ENCODE measurements at regions not wholly inside any gene's neighbourhood (a gene's known extent, or its start where the extent isn't known, plus 50 kb on each side); places are given as distances from the start of the nearest gene placed in this dataset.

DNA sequence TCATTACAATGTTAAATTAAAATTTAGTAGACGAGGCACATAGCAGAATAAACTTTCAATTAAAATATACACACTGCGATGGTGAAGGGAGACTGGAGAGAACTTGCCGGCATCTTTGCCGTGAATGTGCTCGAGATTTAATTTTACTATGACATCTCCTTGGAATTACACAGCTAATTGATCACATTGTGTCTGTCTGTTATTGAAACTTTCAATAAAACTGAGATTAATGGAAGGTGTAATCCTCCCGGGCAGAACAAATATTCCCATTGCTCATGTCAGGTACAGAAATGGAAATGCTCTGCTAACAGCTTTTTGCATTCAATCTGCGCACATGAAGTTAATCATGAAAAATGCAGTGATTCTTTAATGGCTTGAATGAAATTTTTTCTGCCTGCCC, 210.1 kb upstream of the NLRP1 start:
- 86 to 89% methylated on average over 7 of the region's 7 CpGs for WGBS, 2 donors
- Histone ChIP-seq H3K36me3 (no peaks in the 10 kb centered on the region), H3K4me1 (no peaks in the 10 kb centered on the region), H3K9me3 (no peaks in the 10 kb centered on the region), H3K4me3 (replicated peaks in 1 of 3) (no peak overlapping the region), H3K27ac (no peak overlapping the region), H3K27me3 (no peaks in the 10 kb centered on the region)
- no peak for TF ChIP-seq POLR2A (IDR thresholded peaks at IDR 0.05)
- TF ChIP-seq, protein P1, sequence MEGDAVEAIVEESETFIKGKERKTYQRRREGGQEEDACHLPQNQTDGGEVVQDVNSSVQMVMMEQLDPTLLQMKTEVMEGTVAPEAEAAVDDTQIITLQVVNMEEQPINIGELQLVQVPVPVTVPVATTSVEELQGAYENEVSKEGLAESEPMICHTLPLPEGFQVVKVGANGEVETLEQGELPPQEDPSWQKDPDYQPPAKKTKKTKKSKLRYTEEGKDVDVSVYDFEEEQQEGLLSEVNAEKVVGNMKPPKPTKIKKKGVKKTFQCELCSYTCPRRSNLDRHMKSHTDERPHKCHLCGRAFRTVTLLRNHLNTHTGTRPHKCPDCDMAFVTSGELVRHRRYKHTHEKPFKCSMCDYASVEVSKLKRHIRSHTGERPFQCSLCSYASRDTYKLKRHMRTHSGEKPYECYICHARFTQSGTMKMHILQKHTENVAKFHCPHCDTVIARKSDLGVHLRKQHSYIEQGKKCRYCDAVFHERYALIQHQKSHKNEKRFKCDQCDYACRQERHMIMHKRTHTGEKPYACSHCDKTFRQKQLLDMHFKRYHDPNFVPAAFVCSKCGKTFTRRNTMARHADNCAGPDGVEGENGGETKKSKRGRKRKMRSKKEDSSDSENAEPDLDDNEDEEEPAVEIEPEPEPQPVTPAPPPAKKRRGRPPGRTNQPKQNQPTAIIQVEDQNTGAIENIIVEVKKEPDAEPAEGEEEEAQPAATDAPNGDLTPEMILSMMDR (IDR thresholded peaks at IDR 0.05) = no peak
- intact Hi-C loops (cut with DNase I) = no loop called here
- no peak for DNase-seq

- Histone ChIP-seq H3K4me3 (replicated peaks in 1 of 3) (no peak overlapping the region), H3K4me1 (no peaks in the 10 kb centered on the region), H3K27me3 (no peaks in the 10 kb centered on the region), H3K27ac (no peak overlapping the region), H3K9me3 (no peaks in the 10 kb centered on the region), H3K36me3 (no peaks in the 10 kb centered on the region)
- 73 to 90% methylated on average over 6 of the region's 6 CpGs for whole genome bisulfite sequencing, 2 donors
- TF ChIP-seq, protein P1 (IDR thresholded peaks at IDR 0.05) = no peak
- TF ChIP-seq POLR2A (IDR thresholded peaks at IDR 0.05) = no peak
- intact Hi-C loops (cut with DNase I) = no loop called here
- no peak for DNase-seq
Observed at GRCh38 chr17:5794881-5795506, 210.7 kb upstream of the NLRP1 start.

DNA sequence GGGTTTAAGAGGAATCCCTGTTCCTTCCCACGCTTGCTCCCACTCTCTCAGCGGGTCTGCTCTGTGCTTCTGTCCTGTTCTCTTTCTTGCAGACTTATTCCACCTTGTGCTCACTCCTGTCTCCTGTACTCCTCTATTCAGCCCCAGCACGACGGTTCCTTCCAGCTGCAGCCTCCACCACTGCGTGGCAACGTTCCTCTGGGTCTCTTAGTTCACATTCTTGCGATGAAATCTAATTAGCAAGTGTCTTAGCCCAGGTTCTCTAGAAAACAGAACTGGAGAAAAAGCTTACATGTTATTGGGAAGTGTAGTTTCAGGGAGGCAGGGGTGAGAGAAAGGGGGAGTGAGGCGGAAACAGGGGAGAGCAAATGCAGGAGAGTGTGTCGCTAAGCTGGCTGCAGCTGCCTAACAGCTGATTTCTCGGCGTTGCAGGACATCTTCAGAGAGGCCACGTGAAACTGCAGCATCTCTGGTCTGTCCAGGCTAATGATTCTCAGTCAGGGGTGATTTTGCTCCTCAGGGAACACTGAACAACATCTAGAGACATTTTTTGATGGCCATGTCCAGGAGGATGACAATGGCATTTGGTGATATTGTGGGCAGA, 213.2 kb upstream of the NLRP1 start:
- Histone ChIP-seq H3K4me3 (replicated peaks in 1 of 3) (no peak overlapping the region), H3K27me3 (no peaks in the 10 kb centered on the region), H3K27ac (no peak overlapping the region), H3K36me3 (no peaks in the 10 kb centered on the region), H3K4me1 (no peaks in the 10 kb centered on the region), H3K9me3 (no peaks in the 10 kb centered on the region)
- no peak for DNase-seq
- intact Hi-C loops (cut with DNase I) = no loop called here
- TF ChIP-seq, protein P1 (IDR thresholded peaks at IDR 0.05) = no peak
- no peak for TF ChIP-seq POLR2A (IDR thresholded peaks at IDR 0.05)
- WGBS, 2 donors = 21 to 24% methylated on average over 12 of the region's 12 CpGs

GRCh38 chr17:5798094-5798493, 213.8 kb upstream of the NLRP1 start:
- DNase-seq = no peak
- Histone ChIP-seq H3K4me1 (no peaks in the 10 kb centered on the region), H3K4me3 (replicated peaks in 1 of 3) (no peak overlapping the region), H3K36me3 (no peaks in the 10 kb centered on the region), H3K9me3 (no peaks in the 10 kb centered on the region), H3K27me3 (no peaks in the 10 kb centered on the region), H3K27ac (no peak overlapping the region)
- TF ChIP-seq POLR2A (IDR thresholded peaks at IDR 0.05) = no peak
- WGBS, 2 donors = 54 to 73% methylated on average over 3 of the region's 4 CpGs
- intact Hi-C loops (cut with DNase I) = no loop called here

DNA sequence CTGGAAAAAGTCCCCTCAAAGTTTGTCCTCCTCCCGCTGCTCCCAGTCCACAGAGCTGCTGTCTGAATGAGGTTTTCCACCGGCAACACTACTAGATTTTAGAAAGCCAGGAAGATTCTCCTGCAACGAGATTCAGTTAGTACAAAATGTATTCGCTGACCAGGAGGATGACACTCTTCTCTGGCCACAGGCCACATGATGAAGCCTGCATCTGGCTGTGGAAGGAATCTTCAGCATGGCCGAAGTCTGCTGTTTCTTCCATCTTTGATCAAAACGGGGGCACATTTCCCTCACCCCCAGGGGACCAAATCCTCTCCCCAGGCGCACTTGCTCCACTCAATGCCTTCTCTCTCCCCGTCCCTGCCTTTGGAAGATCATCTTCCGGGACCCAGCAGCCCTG, 215.8 kb upstream of the NLRP1 start:
- no peaks in the 10 kb centered on the region for H3K36me3 ChIP-seq
- intact Hi-C loops (cut with DNase I) = no loop called here
- 53 to 60% methylated on average over 9 of the region's 9 CpGs for WGBS, 2 donors
- no peak overlapping the region for H3K27ac ChIP-seq
- H3K9me3 ChIP-seq = no peaks in the 10 kb centered on the region
- TF ChIP-seq, protein P1 (IDR thresholded peaks at IDR 0.05) = no peak
- TF ChIP-seq POLR2A (IDR thresholded peaks at IDR 0.05) = no peak
- DNase-seq = no peak
- H3K4me1 ChIP-seq = no peaks in the 10 kb centered on the region
- no peaks in the 10 kb centered on the region for H3K27me3 ChIP-seq
- H3K4me3 ChIP-seq (replicated peaks in 1 of 3) = no peak overlapping the region
